Fibroblast of skin of scalp (primary cell): ENCODE measurements at regions not wholly inside any gene's neighbourhood (a gene's known extent, or its start where the extent isn't known, plus 50 kb on each side); places are given as distances from the start of the nearest gene placed in this dataset.
"Not testable (repeated sequence)": the region's sequence is repeated elsewhere in the genome, so short reads cannot be mapped to it uniquely, and the experiment has no call there.

ENCODE experiments used
- DNase-seq: peaks from one replicate; pipeline ENCODE4 v3.0.0-alpha.2; 2013

GRCh38 chr2:144748443-144748842, 228.5 kb upstream of the ZEB2 start:
- DNase-seq = peak; percentile 19

- DNase-seq = no peak
These were observed 227.7 kb upstream of the ZEB2 start for GRCh38 chr2:144747571-144747970.

DNA sequence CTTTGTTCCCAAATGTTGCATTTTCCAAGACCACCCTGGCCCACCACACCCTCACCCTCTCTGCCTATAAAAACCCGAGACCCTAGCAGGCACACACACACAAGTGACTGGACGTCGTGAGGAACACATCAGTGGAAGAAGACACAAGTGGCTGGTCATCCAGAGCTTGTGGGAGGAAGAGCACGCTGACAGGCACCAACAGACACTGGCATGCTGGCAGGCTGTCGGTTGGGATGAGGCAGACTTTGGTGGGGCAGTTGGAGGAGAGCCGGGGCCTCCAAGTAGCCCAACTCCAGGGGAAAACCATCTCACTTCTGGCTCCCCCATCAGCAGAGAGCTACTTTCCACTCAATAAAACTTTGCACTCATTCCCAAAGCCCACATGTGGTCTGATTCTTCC, 225.5 kb upstream of the ZEB2 start:
- DNase-seq = no peak

GRCh38 chr2:144738749-144739148, 218.8 kb upstream of the ZEB2 start:
- no peak for DNase-seq

GRCh38 chr2:144730711-144731110, 210.8 kb upstream of the ZEB2 start:
- DNase-seq = no peak

DNA sequence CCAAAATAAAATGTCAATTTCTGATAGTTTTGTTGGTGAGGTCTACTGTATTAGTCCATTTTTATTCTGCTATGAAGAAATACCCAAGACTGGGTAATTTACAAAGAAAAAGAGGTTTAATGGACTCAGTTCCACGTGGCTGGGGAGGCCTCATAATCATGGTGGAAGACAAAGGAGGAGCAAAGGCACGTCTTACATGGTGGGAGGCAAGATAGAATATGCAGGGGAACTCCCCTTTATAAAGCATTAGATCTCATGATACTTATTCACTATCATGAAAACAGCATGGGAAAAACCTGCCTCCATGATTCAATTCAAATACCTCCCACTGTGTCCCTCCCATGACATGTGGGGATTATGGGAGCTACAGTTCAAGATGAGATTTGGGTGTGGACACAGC, 204.5 kb upstream of the ZEB2 start:
- DNase-seq = not testable (repeated sequence)

DNA sequence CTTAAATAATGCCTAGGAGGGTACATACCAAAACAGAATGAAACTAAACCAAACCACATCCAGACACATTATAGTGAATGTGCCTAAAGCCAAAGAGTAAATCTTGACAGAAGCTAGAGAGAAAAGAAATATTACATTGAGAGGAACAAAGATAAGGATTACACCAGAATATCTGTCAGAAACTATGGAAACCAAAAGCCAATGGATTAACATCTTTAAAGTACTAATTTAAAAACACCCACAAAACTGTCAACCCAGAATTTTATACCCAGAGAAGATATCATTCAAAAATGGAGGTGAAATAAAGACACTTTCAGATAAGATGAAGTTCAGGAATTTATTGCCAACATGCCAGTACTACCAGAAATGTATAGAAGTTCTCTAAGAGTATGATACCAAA, 198.5 kb upstream of the ZEB2 start:
- DNase-seq = no peak

GRCh38 chr2:144715992-144716391, 196.1 kb upstream of the ZEB2 start:
- no peak for DNase-seq

DNA sequence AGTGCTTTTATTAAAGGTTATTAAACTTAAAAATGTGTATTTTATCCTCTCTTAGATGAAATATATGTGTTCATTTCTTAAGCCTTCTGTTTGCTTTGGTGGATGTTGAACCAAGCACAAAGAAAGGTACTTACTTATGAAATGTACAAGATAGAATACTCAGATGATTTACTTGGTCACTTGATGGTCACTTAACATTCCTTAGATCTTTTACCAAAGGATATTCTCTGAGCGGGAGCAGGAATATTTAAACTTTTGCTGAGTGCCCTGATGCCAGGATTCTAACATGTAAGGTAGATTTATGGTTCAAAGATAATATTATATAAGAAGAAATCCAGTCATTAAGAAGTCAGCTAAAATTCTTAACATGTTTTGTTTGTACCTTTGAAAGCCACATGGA, 193.5 kb upstream of the ZEB2 start:
- DNase-seq = no peak

- DNase-seq = peak; percentile 77
These were observed 192.6 kb upstream of the ZEB2 start for GRCh38 chr2:144712550-144712940.

DNA sequence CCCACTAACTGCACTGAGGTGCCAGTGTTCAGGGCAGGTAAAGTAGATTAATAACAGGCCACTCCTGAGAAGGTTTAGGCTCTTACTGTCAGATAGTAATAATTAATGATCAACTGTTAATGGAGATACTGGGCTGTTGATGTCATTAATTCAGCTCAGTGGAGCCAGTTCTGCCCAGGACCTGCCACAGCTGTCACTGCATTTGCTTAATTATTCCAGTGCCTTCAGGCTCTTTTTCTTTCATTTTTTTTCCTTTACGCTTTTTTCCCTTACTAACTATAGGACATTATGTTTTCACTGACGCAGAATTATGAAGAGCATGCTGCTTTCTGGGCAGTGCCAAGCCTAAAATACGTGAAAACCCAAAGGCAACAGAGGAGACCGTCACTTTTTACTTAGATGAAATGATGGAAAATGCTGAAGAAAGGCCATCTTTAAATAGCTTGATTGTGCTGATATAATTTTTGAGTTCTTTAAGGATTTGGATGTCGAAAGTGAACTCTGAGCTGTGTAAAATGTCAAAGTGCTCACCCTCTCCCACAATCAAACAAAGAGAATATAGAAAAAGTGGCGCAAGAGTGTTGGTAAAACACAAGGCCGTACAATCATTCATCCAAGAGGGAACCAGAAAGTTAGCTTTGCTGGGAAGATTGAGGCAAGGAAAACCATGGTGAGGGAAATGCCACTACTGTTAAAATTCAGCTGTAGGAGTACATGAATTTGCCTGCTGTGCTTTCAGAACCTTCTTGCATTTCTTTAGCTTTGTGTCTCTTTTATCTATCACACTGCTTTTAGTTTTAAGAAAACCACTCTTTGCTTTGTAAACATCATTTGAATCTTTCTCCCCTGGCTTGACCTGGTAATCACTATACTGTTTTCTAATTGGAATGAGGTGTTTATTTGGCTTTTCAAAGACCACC, 192.0 kb upstream of the ZEB2 start:
- DNase-seq = no peak

DNA sequence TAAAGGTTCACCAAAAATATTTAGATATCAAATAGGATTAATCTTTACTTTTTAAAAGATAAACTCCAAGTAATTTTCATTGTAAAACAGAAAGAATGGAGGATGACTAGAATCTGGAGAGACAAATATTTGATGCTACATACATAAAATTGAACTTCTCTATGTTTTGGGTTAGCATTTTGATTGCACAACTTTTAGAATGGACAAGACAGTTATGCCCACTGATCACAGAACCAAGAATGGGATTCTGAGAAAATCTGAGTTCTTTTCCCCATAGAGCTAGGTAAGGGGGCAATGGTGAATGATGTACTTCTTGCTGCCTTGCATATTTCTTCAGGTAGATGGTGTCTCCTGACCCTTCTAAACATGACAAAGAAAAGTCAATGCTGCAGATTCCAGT, 191.2 kb upstream of the ZEB2 start:
- no peak for DNase-seq

DNA sequence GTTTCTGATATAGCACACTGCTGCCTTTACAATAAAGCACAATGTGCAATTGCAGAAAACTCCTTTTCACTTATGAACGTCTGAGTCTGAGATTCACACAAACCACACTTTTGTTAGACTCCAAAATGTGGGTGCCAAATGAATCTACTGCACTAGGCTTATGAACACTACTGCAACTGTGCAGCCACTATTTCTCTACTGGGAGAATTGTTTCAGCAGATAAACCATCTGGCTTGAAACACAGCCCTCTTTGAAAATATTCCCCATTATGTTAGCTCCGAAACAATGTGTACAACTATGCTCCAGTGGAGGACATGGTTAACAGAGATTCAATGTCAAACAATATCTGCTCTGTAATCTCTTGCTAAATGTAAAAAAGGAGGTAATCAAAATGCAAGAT, 188.7 kb upstream of the ZEB2 start:
- DNase-seq = no peak

DNA sequence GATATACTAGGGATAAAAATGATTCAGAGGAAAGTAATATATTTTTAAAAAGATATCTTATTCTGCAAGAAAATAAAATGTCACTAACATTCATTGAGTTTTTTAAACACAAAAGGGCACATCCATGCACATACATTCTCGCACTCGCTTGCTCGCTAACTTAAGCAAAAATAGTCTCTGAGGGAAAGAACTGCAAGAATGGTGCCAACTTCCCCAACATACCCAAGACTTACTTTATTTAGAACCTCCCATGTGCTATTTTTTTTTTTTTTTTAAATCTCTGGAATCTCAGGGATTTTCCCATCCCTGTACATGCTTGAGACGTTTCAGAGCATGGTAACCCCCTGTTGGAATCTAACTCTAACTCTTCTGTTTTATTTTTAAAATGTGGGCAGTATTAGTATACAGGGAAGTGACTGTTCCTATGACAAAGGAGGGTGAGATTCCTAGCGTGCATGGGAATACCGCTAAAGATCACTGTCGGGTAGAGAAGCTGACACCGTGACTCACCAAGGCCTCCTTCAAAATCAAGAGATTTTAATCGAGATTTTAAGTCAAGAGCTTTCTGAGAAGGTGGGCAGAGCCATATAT, 187.9 kb upstream of the ZEB2 start:
- DNase-seq = peak; percentile 72

DNA sequence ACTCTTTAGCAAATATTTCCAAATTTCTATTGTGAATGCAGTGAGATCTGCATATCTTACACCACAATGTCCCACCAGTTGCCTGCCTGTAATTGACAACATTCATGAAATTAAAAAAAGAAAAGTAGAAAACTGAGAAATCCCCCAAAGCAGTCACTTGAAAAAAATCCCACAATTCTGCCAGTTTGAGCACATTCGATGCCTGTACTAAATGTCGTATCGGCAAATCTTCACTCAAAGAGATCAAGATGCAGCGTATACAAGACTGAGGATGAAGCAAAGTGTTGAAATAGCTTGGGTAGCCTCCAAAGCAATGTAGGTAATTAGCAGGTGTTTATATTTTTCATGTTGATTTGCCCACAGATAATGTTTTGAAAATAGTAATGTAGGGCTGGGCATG, 186.7 kb upstream of the ZEB2 start:
- no peak for DNase-seq

- DNase-seq = peak; percentile 68
These were observed 185.7 kb upstream of the ZEB2 start for GRCh38 chr2:144705328-144706245.

- DNase-seq = no peak
These were observed 184.8 kb upstream of the ZEB2 start for GRCh38 chr2:144704709-144705095.

- peak; percentile 48 for DNase-seq
These were observed 184.2 kb upstream of the ZEB2 start for GRCh38 chr2:144703852-144704708.

DNA sequence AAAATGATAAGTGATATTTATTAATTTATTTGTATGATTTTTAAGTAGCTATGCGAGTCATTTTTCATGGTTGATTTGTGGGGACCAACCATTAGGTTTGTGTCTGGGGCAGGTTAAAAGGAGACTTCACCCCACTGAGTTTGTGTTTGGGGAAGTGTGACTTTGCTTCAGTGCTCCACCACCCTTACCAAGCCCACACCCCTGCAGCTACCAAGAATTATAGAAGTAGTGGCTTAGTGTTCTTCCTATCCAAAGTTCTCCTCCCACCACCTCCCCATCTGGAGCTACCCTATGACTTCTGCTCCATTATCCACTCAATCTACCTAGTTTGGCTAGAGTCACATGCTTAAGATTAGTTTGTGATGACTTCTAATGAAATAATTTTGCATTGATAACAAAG, 182.1 kb upstream of the ZEB2 start:
- no peak for DNase-seq

GRCh38 chr2:144701259-144701658, 181.3 kb upstream of the ZEB2 start:
- DNase-seq = no peak

DNA sequence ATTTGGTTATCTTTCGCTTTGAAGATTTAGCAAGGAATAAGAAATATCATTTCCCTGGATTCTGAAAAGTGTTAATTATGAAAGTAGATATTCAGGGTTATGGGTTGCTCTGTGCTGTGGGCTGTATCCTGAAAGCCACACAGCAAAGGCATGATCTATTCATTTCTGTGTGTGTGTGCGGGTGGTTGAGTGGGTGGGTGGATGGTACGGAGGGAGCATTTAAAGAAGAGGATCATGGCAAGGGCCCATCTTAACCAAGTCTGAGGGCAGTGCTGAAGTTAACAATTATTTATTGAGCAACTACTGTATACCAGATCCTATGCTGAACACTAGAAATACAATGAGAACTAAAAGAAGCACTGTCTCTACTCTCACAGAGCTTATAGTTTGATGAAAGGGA, 178.2 kb upstream of the ZEB2 start:
- no peak for DNase-seq

GRCh38 chr2:144695657-144696056, 175.7 kb upstream of the ZEB2 start:
- no peak for DNase-seq
